Kasumi-1 (cell line): ENCODE measurements at regions not wholly inside any gene's neighbourhood (a gene's known extent, or its start where the extent isn't known, plus 50 kb on each side); places are given as distances from the start of the nearest gene placed in this dataset.
"Not testable (repeated sequence)": the region's sequence is repeated elsewhere in the genome, so short reads cannot be mapped to it uniquely, and the experiment has no call there.

ENCODE experiments used
- DNase-seq, 2 experiments: peaks; one replicate each; lab custom pipeline; 2025; lab: John Stamatoyannopoulos, UW

DNA sequence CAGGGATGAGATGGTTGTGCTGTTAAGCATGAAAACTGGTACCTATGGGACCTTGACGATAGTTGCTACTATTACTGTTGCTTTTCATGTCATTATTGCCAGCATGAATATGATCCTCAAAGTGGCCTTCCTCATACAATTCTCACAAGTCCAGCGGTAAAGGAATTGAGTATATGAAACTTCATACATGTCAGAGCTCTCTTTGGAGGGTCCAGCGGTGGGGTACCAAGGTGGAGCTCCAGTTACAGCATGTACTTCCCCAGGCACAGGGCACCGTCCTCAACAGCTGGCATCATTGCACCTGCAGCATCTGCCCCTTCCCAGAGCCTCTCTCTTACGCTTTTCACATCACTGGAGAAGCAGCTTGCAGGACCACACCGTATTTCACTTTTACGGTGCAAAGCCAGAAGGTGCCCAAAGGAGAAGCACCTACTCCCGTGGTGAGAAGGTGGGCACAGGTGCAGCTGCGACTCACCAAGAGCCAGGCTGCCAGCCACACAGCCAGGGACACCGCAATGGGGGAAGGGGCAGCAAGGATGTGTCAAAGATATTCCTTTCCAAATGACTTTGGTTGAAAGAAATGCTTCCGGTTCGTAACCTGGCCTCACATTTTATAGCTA, 166.4 kb upstream of the IRF2BP2 start:
- DNase-seq, result no peak

DNA sequence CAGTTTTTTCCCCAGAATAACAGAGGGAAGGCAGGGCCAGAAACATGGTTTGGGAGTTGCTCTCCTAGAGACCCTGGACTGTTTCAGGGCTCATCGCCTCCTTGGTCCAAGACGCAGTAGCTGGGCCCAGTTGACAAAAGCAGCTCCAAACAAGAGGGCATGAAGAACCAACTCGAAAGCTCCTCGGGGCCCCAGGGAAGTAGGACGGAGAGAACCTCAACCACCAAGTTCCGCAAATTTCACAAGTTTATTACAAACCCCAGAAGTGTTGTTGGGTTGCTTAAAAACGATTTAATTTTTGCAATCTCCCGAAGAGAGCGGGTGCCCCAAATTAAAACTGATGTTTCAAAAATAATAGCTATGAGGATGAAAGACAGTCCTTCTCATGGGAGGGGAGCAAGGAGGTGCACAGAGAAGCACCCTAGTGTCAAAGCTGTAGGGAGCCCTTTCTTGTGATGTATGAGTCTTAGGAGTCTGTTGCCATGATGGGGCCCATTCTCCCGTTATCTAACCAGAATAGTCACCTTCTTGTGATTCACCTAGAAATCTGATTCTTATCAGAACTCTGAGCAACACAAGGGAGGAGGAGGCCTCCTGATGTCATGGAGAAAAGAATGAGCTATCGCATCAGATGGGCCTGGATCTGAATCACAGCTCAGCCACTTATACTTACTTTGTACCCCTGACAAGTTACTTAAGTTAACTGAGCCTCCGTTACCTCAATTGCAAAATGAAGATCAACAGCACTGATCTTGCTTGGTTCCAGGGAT, 165.7 kb upstream of the IRF2BP2 start:
- peak; percentile 89 to 91 for DNase-seq

- peak; percentile 90 to 93 for DNase-seq
These were observed 165.0 kb upstream of the IRF2BP2 start for GRCh38 chr1:234774971-234775370.

DNA sequence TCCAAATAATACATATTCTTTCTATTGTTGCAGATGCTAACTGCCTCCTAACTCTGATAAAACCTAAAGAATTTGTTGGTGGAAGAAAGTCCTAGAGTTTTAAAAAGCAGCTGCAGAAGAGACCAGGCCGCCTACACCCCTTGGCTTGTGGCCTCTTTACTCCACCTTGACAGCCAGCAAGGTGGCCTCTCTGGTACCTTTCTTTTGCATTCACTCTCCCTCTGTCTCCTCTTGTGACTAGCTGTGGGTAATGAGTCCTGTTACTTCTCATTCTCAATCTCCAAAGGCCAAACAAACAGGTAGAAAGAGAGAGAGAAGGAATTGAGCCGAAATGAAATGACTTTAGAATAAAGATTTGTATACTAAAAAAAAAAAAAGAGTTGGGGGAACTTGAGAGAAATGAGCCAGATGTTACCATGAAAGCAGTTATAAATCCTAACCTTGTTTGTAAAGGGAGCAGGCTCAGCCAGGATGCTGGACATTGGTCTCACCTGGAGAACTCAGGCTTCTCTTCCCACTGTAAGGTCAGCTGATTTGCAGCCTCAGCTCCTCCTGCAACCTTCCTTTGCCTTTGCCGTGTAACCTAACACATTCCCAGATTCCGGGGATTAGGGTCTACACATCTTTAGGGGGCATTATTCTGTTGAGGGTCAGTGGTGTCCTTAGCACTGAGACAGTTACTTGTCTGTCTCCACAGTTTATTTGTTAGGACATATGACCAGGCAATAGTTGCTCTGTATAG, 164.1 kb upstream of the IRF2BP2 start:
- no peak for DNase-seq

DNA sequence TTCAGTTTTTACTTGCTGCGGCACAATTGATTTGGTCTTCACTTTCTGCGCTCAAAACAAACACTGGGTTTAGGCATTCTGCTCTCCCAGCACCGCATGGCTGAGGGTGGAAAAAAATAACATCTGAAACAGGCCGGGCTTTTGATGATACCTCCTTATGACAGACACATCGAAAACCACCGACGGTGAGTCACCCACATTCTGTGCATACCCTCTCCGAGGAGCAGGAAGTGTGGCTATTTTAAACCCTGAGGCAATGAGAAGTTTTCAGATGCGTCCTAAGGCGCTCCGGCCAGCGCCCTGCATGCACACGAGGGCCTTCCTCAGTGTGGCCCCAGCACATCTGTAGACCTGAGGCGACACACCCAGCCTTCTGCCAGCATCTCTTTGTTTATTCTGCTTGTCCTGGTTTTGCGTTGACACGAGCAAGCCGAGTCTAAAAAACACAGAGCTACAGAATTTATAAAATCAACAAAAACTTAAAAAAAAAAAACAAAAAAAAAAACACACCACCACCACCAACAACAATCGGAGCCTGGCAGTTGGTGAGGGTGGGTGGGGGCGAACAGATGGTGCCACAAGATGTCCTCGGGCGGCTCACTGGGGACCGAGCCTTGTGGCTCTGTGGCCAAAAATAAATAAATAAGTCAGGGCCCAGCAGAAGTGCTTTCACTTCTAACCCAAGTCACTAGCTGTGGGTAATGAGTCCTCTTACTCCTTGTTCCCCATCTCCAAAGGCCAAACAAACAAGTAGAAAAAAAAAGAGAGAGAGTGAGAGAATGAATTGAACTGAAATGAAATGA, 162.6 kb upstream of the IRF2BP2 start:
- peak; percentile 95 to 97 for DNase-seq

GRCh38 chr1:234771642-234772344, 161.8 kb upstream of the IRF2BP2 start:
- peak; percentile 40 to 56 for DNase-seq

GRCh38 chr1:234770924-234771540, 161.1 kb upstream of the IRF2BP2 start:
- DNase-seq, result no peak

- no peak for DNase-seq
These were observed 160.2 kb upstream of the IRF2BP2 start for GRCh38 chr1:234769986-234770795.

DNA sequence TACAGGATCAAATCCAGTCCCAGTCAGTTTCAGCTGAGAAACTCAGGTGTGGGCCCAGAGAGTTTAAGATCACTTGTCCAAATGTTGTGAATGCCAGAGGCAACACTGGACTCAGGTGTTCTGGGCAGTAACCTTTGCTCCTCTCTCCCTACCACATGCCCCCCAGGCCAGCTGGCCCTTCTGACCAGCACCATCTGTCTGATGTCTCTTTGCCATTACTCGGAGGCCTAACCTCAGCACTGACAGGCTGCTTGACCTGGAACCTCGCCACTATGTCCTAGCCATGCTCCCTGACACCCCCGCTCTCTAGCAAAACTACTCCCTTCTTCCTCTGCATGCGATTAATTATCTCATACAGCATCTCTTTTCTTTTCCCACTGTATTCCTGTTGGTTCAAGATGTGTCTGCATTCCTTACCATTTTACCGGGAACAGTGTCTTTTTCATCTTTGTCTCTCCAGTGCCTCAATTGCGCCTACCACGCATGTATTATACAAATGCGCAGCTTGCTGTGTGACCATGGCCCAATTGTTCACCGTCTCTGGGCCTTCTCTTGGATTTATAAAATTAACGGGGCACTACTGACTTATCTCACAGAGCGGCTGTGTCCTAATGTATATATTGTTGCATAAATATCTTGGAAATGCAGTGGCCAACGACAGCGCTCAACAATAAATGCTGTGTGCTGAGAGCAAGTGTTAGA, 159.5 kb upstream of the IRF2BP2 start:
- DNase-seq, result no peak

- DNase-seq, result no peak
These were observed 158.7 kb upstream of the IRF2BP2 start for GRCh38 chr1:234768569-234769283.

DNA sequence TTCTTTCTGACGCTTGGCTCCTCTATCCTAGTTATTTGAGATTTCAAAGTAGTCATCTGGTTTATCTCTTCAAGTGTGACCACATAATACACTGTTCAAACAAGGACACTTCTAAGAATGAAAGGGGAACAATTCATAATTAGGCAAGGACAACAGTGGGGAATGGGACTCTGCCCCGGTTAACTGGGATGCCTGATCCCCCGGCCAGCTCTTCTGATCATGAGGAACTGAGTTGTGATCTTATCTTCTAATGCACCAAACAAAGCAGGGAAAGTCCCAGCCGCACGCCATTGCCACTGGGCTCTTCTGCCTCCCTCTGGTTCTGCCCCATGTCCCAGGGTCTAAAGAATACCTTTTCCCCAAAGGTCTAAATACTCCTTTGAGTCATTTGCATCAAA, 158.2 kb upstream of the IRF2BP2 start:
- no peak for DNase-seq

GRCh38 chr1:234765672-234766071, 155.7 kb upstream of the IRF2BP2 start:
- no peak for DNase-seq

GRCh38 chr1:234765181-234765580, 155.2 kb upstream of the IRF2BP2 start:
- no peak for DNase-seq

- DNase-seq, result no peak
These were observed 153.9 kb upstream of the IRF2BP2 start for GRCh38 chr1:234763910-234764309.

DNA sequence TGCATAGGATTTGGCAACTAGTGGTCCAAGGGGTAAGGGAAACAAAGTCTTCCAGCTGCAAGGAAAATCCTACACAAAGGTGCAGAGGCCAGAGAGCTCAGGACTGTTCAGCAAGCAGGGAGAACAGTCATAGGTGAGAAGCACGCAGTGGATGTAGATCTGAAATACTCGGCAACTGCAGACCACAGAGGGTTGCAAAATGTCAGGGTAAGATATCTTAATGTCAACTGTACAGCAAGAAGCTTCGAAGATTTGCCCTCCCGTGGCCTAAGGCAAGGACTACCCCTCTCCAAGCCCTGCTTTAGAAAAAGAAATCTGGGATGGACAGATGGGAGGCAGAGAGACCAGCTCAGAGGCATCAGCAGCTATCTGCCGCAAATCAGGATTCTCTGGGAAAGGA, 153.4 kb upstream of the IRF2BP2 start:
- no peak for DNase-seq

- DNase-seq, result not testable (repeated sequence)
These were observed 152.1 kb upstream of the IRF2BP2 start for GRCh38 chr1:234762127-234762526.

GRCh38 chr1:234760303-234760723, 150.3 kb upstream of the IRF2BP2 start:
- no peak for DNase-seq

DNA sequence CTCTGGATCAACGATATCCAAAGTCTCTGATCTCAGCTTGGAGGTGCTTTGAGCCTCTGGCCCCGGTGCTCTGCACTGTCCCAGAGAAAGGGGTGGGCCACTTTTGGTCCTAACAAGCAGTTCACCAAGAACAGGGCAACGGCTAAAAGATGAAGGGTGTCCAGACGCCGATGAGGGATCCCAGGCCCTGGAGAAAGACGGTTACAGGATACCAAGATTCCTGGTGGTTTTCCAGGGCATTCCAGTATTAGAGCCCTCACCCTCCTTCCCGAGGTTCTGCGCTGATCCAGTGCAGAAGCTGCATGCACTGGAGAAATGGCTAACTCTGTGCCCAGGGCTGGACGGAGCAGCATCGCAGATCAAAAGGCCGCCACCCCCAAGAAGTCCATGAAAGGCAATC, 149.9 kb upstream of the IRF2BP2 start:
- DNase-seq, result no peak

DNA sequence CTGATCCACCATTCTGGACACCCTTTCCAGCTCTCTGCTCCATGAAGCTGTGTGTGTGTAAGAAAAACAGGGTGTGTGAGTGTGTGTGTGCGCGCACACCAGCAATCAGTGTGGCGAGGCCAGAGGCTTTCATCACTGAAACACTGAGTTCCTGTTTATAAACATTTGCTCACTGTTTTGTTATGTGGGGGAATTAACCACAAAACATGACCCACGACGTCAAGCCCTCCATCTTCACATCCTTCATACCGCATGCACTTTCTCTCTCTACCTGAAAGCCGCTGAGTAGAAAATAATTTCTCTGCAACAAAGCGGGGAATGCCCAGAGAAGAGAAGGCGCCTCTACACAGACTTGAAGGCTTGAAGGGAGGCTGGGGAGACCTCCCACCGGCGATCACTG, 148.9 kb upstream of the IRF2BP2 start:
- no peak for DNase-seq
